ENCODE measurements at regions not wholly inside any gene's neighbourhood (a gene's known extent, or its start where the extent isn't known, plus 50 kb on each side); places are given as distances from the start of the nearest gene placed in this dataset.

DNA sequence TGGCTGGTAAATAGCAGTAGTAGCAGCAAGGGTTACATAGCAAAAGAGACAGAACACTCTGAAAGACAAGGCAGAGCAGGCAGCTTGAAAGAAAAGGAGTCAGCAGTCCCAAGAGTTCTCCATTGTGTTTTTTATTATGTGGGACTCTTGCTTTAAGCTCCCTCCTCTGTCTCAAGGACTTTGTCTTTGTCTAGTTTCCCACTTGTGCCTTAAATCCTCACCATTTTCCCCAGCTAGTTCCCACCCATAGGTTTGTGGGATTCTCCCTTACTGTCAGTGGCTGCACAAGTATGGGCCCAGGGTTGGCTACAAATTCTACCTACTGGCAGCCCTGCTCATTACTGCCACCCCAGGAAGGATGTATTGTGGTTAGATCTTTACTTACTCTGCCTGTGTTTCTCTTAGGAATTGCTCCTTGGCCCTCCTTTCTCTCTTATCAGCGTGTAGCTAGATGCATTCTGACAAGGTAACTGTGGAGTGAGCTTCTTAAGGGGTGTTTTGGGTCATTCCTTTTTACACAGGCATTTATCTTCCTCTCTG is 413.4 kb upstream of the PCDH9 start:
- TF ChIP-seq MAX (IDR thresholded peaks at IDR 0.05; ENCODE audit: low read depth, low read length) (no peak), MYC (IDR thresholded peaks at IDR 0.05; ENCODE audit: low read depth, low read length) (no peak), POLR2A (IDR thresholded peaks at IDR 0.05; ENCODE audit: extremely low read depth, insufficient read length) (no peak)
- TF ChIP-seq, protein P1, sequence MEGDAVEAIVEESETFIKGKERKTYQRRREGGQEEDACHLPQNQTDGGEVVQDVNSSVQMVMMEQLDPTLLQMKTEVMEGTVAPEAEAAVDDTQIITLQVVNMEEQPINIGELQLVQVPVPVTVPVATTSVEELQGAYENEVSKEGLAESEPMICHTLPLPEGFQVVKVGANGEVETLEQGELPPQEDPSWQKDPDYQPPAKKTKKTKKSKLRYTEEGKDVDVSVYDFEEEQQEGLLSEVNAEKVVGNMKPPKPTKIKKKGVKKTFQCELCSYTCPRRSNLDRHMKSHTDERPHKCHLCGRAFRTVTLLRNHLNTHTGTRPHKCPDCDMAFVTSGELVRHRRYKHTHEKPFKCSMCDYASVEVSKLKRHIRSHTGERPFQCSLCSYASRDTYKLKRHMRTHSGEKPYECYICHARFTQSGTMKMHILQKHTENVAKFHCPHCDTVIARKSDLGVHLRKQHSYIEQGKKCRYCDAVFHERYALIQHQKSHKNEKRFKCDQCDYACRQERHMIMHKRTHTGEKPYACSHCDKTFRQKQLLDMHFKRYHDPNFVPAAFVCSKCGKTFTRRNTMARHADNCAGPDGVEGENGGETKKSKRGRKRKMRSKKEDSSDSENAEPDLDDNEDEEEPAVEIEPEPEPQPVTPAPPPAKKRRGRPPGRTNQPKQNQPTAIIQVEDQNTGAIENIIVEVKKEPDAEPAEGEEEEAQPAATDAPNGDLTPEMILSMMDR (IDR thresholded peaks at IDR 0.05; ENCODE audit: low read depth, low read length): no peak
- no peak for DNase-seq (ENCODE audit: low read depth)
- no peak overlapping the region for H3K4me3 ChIP-seq (ENCODE audit: low read depth, low read length)

DNA sequence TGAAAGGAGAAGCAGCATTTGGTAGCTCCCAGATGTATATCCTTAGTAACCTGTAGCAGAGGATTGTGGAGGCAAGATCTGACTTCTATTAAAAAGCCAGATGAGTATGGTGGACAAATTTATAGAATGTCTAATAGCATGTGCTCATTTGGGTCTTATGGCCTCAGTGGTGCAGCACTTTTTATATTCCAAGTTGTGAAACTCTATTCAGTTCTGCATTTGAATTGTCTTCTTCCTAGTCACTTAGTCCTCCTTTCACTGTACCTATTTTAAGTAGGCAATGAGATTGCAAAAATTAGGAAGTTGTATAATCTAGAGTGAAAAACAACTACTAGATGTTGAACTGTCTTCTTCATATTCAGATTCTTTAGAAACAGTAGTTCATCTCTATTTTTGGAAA is 412.5 kb upstream of the PCDH9 start:
- peak; percentile 55; the same call in 1 of the 2 replicates for TF ChIP-seq MAX (IDR thresholded peaks at IDR 0.05; ENCODE audit: low read depth, low read length)
- TF ChIP-seq POLR2A (IDR thresholded peaks at IDR 0.05; ENCODE audit: extremely low read depth, insufficient read length): no peak
- TF ChIP-seq, protein P1 (IDR thresholded peaks at IDR 0.05; ENCODE audit: low read depth, low read length): no peak
- 0 out of 2 replicates have a peak, but pooled peaks have one; percentile 18 for TF ChIP-seq MYC (IDR thresholded peaks at IDR 0.05; ENCODE audit: low read depth, low read length)
- DNase-seq (ENCODE audit: low read depth): peak; percentile 15
- no peak overlapping the region for H3K4me3 ChIP-seq (ENCODE audit: low read depth, low read length)

- DNase-seq (ENCODE audit: low read depth): no peak
- TF ChIP-seq POLR2A (IDR thresholded peaks at IDR 0.05; ENCODE audit: extremely low read depth, insufficient read length) (no peak), MAX (IDR thresholded peaks at IDR 0.05; ENCODE audit: low read depth, low read length) (no peak), MYC (IDR thresholded peaks at IDR 0.05; ENCODE audit: low read depth, low read length) (no peak)
- TF ChIP-seq, protein P1 (IDR thresholded peaks at IDR 0.05; ENCODE audit: low read depth, low read length): no peak
- H3K4me3 ChIP-seq (ENCODE audit: low read depth, low read length): no peak overlapping the region
These were observed 405.6 kb upstream of the PCDH9 start for GRCh38 chr13:67635754-67636153.

- TF ChIP-seq POLR2A (IDR thresholded peaks at IDR 0.05; ENCODE audit: extremely low read depth, insufficient read length) (no peak), MAX (IDR thresholded peaks at IDR 0.05; ENCODE audit: low read depth, low read length) (peak; percentile 53), MYC (IDR thresholded peaks at IDR 0.05; ENCODE audit: low read depth, low read length) (peak; percentile 38; the same call in 1 of the 2 replicates)
- TF ChIP-seq, protein P1 (IDR thresholded peaks at IDR 0.05; ENCODE audit: low read depth, low read length): no peak
- no peak overlapping the region for H3K4me3 ChIP-seq (ENCODE audit: low read depth, low read length)
- DNase-seq (ENCODE audit: low read depth): peak; percentile 64
These were observed 402.5 kb upstream of the PCDH9 start for GRCh38 chr13:67632590-67632989.

- no peak for TF ChIP-seq MYC (IDR thresholded peaks at IDR 0.05; ENCODE audit: low read depth, low read length)
- TF ChIP-seq MAX (IDR thresholded peaks at IDR 0.05; ENCODE audit: low read depth, low read length): no peak
- no peak for TF ChIP-seq POLR2A (IDR thresholded peaks at IDR 0.05; ENCODE audit: extremely low read depth, insufficient read length)
- TF ChIP-seq, protein P1 (IDR thresholded peaks at IDR 0.05; ENCODE audit: low read depth, low read length): no peak
- DNase-seq (ENCODE audit: low read depth): no peak
These were observed 400.5 kb upstream of the PCDH9 start for GRCh38 chr13:67630640-67631039.

More at GRCh38 chr13:67630640-67631039, 400.5 kb upstream of the PCDH9 start:
- no peak overlapping the region for H3K4me3 ChIP-seq (ENCODE audit: low read depth, low read length)
